B cell (primary cell): ENCODE measurements at regions not wholly inside any gene's neighbourhood (a gene's known extent, or its start where the extent isn't known, plus 50 kb on each side); places are given as distances from the start of the nearest gene placed in this dataset.

ENCODE experiments used
- ATAC-seq: fragments of 200-7000 bp; cut with Tn5 transposase; one replicate; pipeline ENCODE4 v1.10.0; 2021; ENCODE audit warnings: low read depth, mild to moderate bottlenecking, moderate number of reproducible peaks, moderate library complexity
- CTCF ChIA-PET: fragments of 350-600 bp; sonication (Branson Sonifier 250); formaldehyde crosslinking; loops from one replicate; lab custom pipeline; 2021; ENCODE audit warnings: antibody characterized with exemption, inconsistent platforms; lab: Charles Lee
- POLR2A ChIA-PET: fragments of 350-600 bp; sonication (Branson Sonifier 250); formaldehyde crosslinking; loops from one replicate; lab custom pipeline; 2021; ENCODE audit warnings: antibody characterized with exemption; lab: Charles Lee
- DNase-seq: peaks from one replicate; pipeline ENCODE4 v3.0.0; 2013
- H2AFZ ChIP-seq: 2 replicates; pipeline ENCODE4 v1.6.1; 2012; ENCODE audit warnings: mild to moderate bottlenecking, low read depth, low read length; ENCODE audit not compliant: insufficient read depth, poor library complexity, severe bottlenecking
- H3K27ac ChIP-seq, 2 donors: 1 replicate in 1 of 2; 2 replicates in 1 of 2; pipeline ENCODE4 v1.5.1; 2012 to 2013; ENCODE audit warnings: low read length in 2 of 2, mild to moderate bottlenecking in 2 of 2, moderate library complexity in 1 of 2
- H3K27me3 ChIP-seq, 4 experiments: fragments of 200-600 bp in 1 of 4; sonication (generic) in 1 of 4; replicated peaks in 1 of 4; 1 replicate in 2 of 4; 2 replicates in 2 of 4; pipeline versions ENCODE4 v1.6.1 to v1.7.0; 2013 to 2016; ENCODE audit warnings: low read length in 3 of 4, mild to moderate bottlenecking in 2 of 4, mixed read lengths in 1 of 4, moderate library complexity in 1 of 4; ENCODE audit not compliant: insufficient read depth in 4 of 4, control insufficient read depth in 3 of 4; ENCODE audit errors: control extremely low read depth in 1 of 4
- H3K36me3 ChIP-seq, 2 experiments: replicated peaks in 1 of 2; 1 replicate in 1 of 2; 2 replicates in 1 of 2; pipeline versions ENCODE4 v1.6.1 to v1.7.1; 2013; ENCODE audit warnings: low read length in 1 of 2; ENCODE audit not compliant: insufficient read depth in 2 of 2, control insufficient read depth in 1 of 2; ENCODE audit errors: control extremely low read depth in 1 of 2, extremely low read depth in 1 of 2
- H3K4me1 ChIP-seq, 2 donors: fragments of 200-600 bp in 1 of 2; sonication (generic) in 1 of 2; 1 replicate in 1 of 2; 2 replicates in 1 of 2; pipeline versions ENCODE4 v1.5.1 to v1.6.1; 2013 to 2017; ENCODE audit warnings: low read length in 2 of 2; ENCODE audit not compliant: control insufficient read depth in 2 of 2, insufficient read depth in 2 of 2
- H3K4me2 ChIP-seq: replicated peaks from 2 replicates; pipeline ENCODE3; 2012; ENCODE audit warnings: mild to moderate bottlenecking, low read depth, low read length; ENCODE audit not compliant: poor library complexity, severe bottlenecking
- H3K4me3 ChIP-seq, 5 experiments: fragments of 200-600 bp in 1 of 5; sonication (generic) in 1 of 5; 1 replicate in 3 of 5; 2 replicates in 2 of 5; pipeline versions ENCODE4 v1.5.1 to v1.7.0; 2011 to 2016; ENCODE audit warnings: low read length in 4 of 5, mild to moderate bottlenecking in 4 of 5, low read depth in 2 of 5, control low read depth in 1 of 5, moderate library complexity in 1 of 5; ENCODE audit not compliant: insufficient read depth in 1 of 5; ENCODE audit errors: control extremely low read depth in 1 of 5, extremely low read depth in 1 of 5
- H3K79me2 ChIP-seq: fragments of 200-600 bp; sonication (generic); one replicate; pipeline ENCODE4 v1.6.0; 2016; ENCODE audit warnings: low read length; ENCODE audit not compliant: control insufficient read depth, insufficient read depth
- H3K9ac ChIP-seq: fragments of 200-600 bp; sonication (generic); 2 replicates; pipeline ENCODE4 v1.6.1; 2017; ENCODE audit warnings: mild to moderate bottlenecking, low read length, moderate library complexity
- H3K9me3 ChIP-seq, 3 donors: one replicate each; pipeline versions ENCODE4 v1.6.1 to v1.7.1; 2013; ENCODE audit warnings: low read length in 2 of 3; ENCODE audit not compliant: control insufficient read depth in 2 of 3, insufficient read depth in 1 of 3; ENCODE audit errors: control extremely low read depth in 1 of 3
- H4K20me1 ChIP-seq: 2 replicates; pipeline ENCODE4 v1.6.0; 2012; ENCODE audit warnings: mild to moderate bottlenecking, low read length; ENCODE audit not compliant: insufficient read depth, control insufficient read depth, poor library complexity, severe bottlenecking
- H3K27ac Mint-ChIP-seq: one replicate; pipeline ENCODE4 v1.8.0; 2021; ENCODE audit warnings: mixed read lengths
- H3K27me3 Mint-ChIP-seq: one replicate; pipeline ENCODE4 v1.8.0; 2021; ENCODE audit warnings: mixed read lengths
- H3K4me1 Mint-ChIP-seq: one replicate; pipeline ENCODE4 v1.8.0; 2021; ENCODE audit warnings: mixed read lengths
- H3K4me3 Mint-ChIP-seq: one replicate; pipeline ENCODE4 v1.8.0; 2021; ENCODE audit warnings: mixed read lengths
- H3K9me3 Mint-ChIP-seq: one replicate; pipeline ENCODE4 v1.8.0; 2022; ENCODE audit warnings: mixed read lengths; ENCODE audit not compliant: insufficient read depth
- EZH2 ChIP-seq: IDR thresholded peaks from 2 replicates; pipeline ENCODE4 v1.6.1; 2012; ENCODE audit warnings: borderline replicate concordance, low read depth, mild to moderate bottlenecking, moderate library complexity, low read length; ENCODE audit not compliant: insufficient read depth, poor library complexity, severe bottlenecking
- WGBS: methylation state at CpG from one replicate; pipeline ENCODE4 v1.1.5; 2013; ENCODE audit warnings: missing lambda C conversion rate; ENCODE audit not compliant: insufficient coverage; 5-methylcytosine and 5-hydroxymethylcytosine counted together
- intact Hi-C: fragments of 100-400 bp; cut with micrococcal nuclease; formaldehyde crosslinking; loops from one replicate; pipeline ENCODE4 v1.10.0; 2022
- TF ChIP-seq, protein P1 (sequence below): fragments of 200-600 bp; IDR thresholded peaks from one replicate; pipeline ENCODE4 v1.8.0; 2022; ENCODE audit warnings: antibody characterized with exemption, mild to moderate bottlenecking

- Mint-ChIP-seq H3K9me3 (no peaks in the 10 kb centered on the region), H3K27me3 (peaks cover 4% of the 10 kb centered on the region), H3K27ac (peak overlapping the region; percentile 78), H3K4me3 (peak overlapping the region; percentile 75), H3K4me1 (peaks cover 44% of the 10 kb centered on the region)
- H3K36me3 ChIP-seq, result no peaks in the 10 kb centered on the region
- no peaks in the 10 kb centered on the region for H3K79me2 ChIP-seq
- WGBS, result 68% methylated on average over 2 of the region's 5 CpGs
- no peaks in the 10 kb centered on the region for H3K27me3 ChIP-seq
- CTCF ChIA-PET, result interaction anchor here (0.8 to 4.3 kb wide), 4 partner anchors 9 to 361 kb away, joined by 3 to 13 read pairs (median 4); no protein-coding TSS in a partner anchor
- H3K4me1 ChIP-seq, result peaks cover 23 to 31% of the 10 kb centered on the region in 2 donors
- H3K9me3 ChIP-seq, result no peaks in the 10 kb centered on the region
- POLR2A ChIA-PET, result interaction anchor here (0.6 to 1.0 kb wide), 4 partner anchors 38 to 1100 kb away, joined by 3 to 6 read pairs (median 4); no protein-coding TSS in a partner anchor
- H4K20me1 ChIP-seq, result no peaks in the 10 kb centered on the region
- ATAC-seq (no peak), DNase-seq (no peak)
- peak overlapping the region; percentile 65 for H3K4me2 ChIP-seq
- H2AFZ ChIP-seq, result no peak overlapping the region
- H3K4me3 ChIP-seq, result peak overlapping the region in 1 of 5 experiments; percentile 21
- TF ChIP-seq, protein P1, sequence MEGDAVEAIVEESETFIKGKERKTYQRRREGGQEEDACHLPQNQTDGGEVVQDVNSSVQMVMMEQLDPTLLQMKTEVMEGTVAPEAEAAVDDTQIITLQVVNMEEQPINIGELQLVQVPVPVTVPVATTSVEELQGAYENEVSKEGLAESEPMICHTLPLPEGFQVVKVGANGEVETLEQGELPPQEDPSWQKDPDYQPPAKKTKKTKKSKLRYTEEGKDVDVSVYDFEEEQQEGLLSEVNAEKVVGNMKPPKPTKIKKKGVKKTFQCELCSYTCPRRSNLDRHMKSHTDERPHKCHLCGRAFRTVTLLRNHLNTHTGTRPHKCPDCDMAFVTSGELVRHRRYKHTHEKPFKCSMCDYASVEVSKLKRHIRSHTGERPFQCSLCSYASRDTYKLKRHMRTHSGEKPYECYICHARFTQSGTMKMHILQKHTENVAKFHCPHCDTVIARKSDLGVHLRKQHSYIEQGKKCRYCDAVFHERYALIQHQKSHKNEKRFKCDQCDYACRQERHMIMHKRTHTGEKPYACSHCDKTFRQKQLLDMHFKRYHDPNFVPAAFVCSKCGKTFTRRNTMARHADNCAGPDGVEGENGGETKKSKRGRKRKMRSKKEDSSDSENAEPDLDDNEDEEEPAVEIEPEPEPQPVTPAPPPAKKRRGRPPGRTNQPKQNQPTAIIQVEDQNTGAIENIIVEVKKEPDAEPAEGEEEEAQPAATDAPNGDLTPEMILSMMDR, result no peak
- no peak for TF ChIP-seq EZH2
- peak overlapping the region; percentile 26 for H3K9ac ChIP-seq
- intact Hi-C loops, result no loop called here
- peak overlapping the region in 1 of 2 donors; percentile 49 for H3K27ac ChIP-seq
Observed at GRCh38 chr20:1811621-1812498, 83.3 kb upstream of the SIRPA start.
